ENCODE measurements at regions not wholly inside any gene's neighbourhood (a gene's known extent, or its start where the extent isn't known, plus 50 kb on each side); places are given as distances from the start of the nearest gene placed in this dataset.

- TF ChIP-seq CTCF (IDR thresholded peaks at IDR 0.05; ENCODE audit: low read depth, low read length, poor library complexity, severe bottlenecking) (no peak), EZH2phosphoT487 (IDR thresholded peaks at IDR 0.05; ENCODE audit: borderline replicate concordance, low read length) (no peak)
Observed at GRCh38 chr12:98354520-98355035, 160.8 kb upstream of the TMPO start.

Data from DOHH2 (cell line).